ENCODE measurements at regions not wholly inside any gene's neighbourhood (a gene's known extent, or its start where the extent isn't known, plus 50 kb on each side); places are given as distances from the start of the nearest gene placed in this dataset.

GRCh38 chr7:115146148-115146547, 224.3 kb downstream of the MDFIC start:
- Histone ChIP-seq H4K91ac (ENCODE audit: insufficient read depth, low read depth, low read length) (no peak overlapping the region), H2AFZ (replicated peaks; ENCODE audit: low read length, poor library complexity) (no peak overlapping the region), H3K36me3 (ENCODE audit: control insufficient read depth, insufficient read depth, low read length) (no peaks in the 10 kb centered on the region), H2AK9ac (replicated peaks; ENCODE audit: low read depth, low read length, poor library complexity) (no peak overlapping the region), H3K56ac (ENCODE audit: extremely low read depth, insufficient read depth, low read length) (no peak overlapping the region), H3K27ac (ENCODE audit: insufficient read depth, low read length) (no peak overlapping the region), H2BK20ac (ENCODE audit: low read depth, low read length) (no peak overlapping the region), H3K9me1 (ENCODE audit: insufficient read depth, low read length) (no peaks in the 10 kb centered on the region; the same call in 1 of the 2 replicates), H3K9ac (ENCODE audit: low read depth, low read length) (no peak overlapping the region), H3K14ac (replicated peaks; ENCODE audit: low read depth, low read length) (no peak overlapping the region), H2BK5ac (ENCODE audit: low read depth, low read length, poor library complexity, severe bottlenecking) (no peak overlapping the region), H2BK15ac (ENCODE audit: low read depth, low read length) (no peak overlapping the region), H3K9me3 (ENCODE audit: control insufficient read depth, insufficient read depth, low read length) (no peaks in the 10 kb centered on the region), H3K4ac (ENCODE audit: low read depth, low read length) (no peak overlapping the region), H3K4me1 (ENCODE audit: control insufficient read depth, insufficient read depth, low read length) (no peaks in the 10 kb centered on the region), H2BK120ac (ENCODE audit: low read depth, low read length) (no peak overlapping the region), H3K4me2 (ENCODE audit: low read depth, low read length) (no peak overlapping the region), H3K18ac (ENCODE audit: low read depth, low read length) (no peak overlapping the region), H3K23ac (ENCODE audit: low read depth, low read length) (no peak overlapping the region), H3K4me3 (ENCODE audit: insufficient read depth, low read depth, low read length) (no peak overlapping the region), H4K8ac (ENCODE audit: low read depth in 2 of 2, low read length in 2 of 2) (no peak overlapping the region), H2AK5ac (ENCODE audit: low read depth, low read length) (no peak overlapping the region), H3K79me1 (ENCODE audit: low read depth in 1 of 2, low read length in 2 of 2) (no peaks in the 10 kb centered on the region), H4K5ac (ENCODE audit: low read depth, low read length) (no peak overlapping the region), H4K20me1 (ENCODE audit: insufficient read depth, low read length) (no peaks in the 10 kb centered on the region), H3K27me3 (ENCODE audit: control insufficient read depth, insufficient read depth, low read length) (no peaks in the 10 kb centered on the region)
- no TSS peak for BruUV-seq (replicated peaks)
- intact Hi-C loops (cut with micrococcal nuclease): no loop called here
- ATAC-seq (ENCODE audit: low read depth): no peak
- in situ Hi-C loops (cut with MboI; ENCODE audit: low sequenced_read_pairs): no loop called here
- dilution Hi-C loops (cut with HindIII; ENCODE audit: low sequenced_read_pairs, unreplicated experiment): no loop called here
- ChIA-PET POLR2A (ENCODE audit: unreplicated experiment) (no interaction called here), CTCF (no interaction called here)
- no peak for TF ChIP-seq SMC3 (IDR thresholded peaks at IDR 0.05; ENCODE audit: low read depth, low read length)
- TF ChIP-seq FOS (IDR thresholded peaks at IDR 0.05; ENCODE audit: low read depth, low read length): no peak
- TF ChIP-seq CHD1 (IDR thresholded peaks at IDR 0.05; ENCODE audit: low read depth, low read length): no peak
- no peak for TF ChIP-seq POLR2A (IDR thresholded peaks at IDR 0.05; ENCODE audit: low read depth, low read length)
- no peak for DNase-seq
- no CpG with 5 or more reads among the region's 3 CpGs for WGBS, 2 experiments (ENCODE audit: extremely low coverage in 2 of 2, insufficient read length in 1 of 2)
